G401 (cell line): ENCODE measurements at regions not wholly inside any gene's neighbourhood (a gene's known extent, or its start where the extent isn't known, plus 50 kb on each side); places are given as distances from the start of the nearest gene placed in this dataset.

Experiments used
- DNase-seq: peaks from one replicate; pipeline ENCODE4 v3.0.0-alpha.2; 2015; ENCODE audit warnings: low spot score
- in situ Hi-C: cut with HindIII; loops from 2 replicates; pipeline ENCODE4 v1.10.0; 2016; ENCODE audit warnings: low sequenced_read_pairs, mixed read lengths

DNA sequence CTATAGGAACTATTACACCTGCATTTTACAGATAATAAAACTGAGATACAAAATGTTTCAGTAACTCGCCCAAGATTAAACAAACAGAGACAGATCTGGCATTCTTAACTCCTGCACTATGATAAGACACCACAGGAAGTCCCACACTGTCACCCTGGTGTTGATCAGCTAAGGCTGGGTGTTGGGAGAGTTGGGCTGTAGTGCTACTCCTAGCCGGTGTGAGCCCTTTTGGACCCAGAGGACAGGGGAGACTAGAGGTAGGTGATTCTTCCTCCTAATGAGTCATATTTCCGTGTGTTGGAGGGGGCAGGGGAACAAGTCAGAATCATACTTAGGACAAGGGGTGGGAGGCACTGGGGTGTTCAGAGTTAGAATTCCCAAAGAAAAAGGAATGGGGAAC lies 353.2 kb upstream of the TENM4 start:
- in situ Hi-C loops = no loop called here
- no peak for DNase-seq

DNA sequence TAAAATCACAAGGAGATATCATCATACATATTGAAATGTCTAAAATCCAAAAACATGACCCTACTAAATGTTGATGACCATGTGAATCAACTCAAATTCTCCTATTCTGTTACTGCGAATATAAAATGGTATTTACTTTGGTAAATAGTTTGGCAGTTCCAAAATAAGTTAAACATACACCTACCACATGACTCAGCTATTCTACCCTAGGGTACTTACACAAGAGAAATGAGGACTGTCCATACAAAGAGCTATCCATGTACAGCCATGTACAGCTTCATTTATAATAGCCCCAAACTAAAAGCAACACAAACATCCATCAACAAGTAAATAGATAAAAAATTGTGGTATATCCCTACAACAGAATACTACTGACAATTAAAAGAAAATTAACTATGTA lies 346.1 kb upstream of the TENM4 start:
- no peak for DNase-seq
- in situ Hi-C loops = no loop called here

DNA sequence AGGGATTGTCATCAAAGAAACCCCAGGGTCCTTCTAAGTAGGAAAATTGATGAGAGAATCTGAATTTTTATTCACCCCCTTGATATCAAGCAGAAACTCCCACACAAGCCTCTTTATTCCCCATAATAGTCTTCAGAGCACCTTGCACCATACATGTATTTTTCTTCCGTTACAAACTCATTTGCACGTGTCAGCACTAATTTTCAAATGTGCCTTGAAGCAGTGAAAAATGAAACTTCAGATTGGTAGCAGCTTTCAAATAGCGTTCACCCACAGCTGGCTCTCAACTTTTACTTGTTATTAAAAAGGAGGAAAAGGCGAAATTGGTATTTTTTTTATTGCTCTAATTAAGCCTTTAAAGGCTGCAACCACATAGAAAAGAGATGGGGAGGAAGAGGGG lies 343.0 kb upstream of the TENM4 start:
- no peak for DNase-seq
- in situ Hi-C loops = no loop called here

- DNase-seq = no peak
- in situ Hi-C loops = no loop called here
Observed at GRCh38 chr11:79768343-79768742, 327.5 kb upstream of the TENM4 start.

GRCh38 chr11:79762279-79762921 lies 321.6 kb upstream of the TENM4 start:
- in situ Hi-C loops = no loop called here
- no peak for DNase-seq

DNA sequence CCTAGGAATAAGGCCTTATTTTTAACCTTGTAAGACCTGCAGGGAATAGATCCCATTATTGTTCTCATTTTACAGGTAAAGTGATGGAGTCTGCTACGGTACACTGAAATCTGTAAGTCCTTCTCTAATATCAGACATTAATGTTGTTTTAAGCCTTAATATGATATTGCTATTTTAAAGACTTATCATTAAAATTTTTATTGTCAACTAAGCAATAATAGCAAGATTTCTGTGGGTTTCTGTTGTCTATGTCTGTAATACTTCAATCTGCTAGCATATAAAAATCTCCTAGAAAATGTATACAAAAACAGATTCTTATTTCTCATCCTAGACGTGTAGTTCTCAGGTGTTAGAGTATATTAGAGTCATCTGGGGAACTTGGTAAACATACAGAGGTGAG lies 317.5 kb upstream of the TENM4 start:
- no peak for DNase-seq
- in situ Hi-C loops = no loop called here

GRCh38 chr11:79747406-79747805 lies 306.6 kb upstream of the TENM4 start:
- DNase-seq = no peak
- in situ Hi-C loops = no loop called here

DNA sequence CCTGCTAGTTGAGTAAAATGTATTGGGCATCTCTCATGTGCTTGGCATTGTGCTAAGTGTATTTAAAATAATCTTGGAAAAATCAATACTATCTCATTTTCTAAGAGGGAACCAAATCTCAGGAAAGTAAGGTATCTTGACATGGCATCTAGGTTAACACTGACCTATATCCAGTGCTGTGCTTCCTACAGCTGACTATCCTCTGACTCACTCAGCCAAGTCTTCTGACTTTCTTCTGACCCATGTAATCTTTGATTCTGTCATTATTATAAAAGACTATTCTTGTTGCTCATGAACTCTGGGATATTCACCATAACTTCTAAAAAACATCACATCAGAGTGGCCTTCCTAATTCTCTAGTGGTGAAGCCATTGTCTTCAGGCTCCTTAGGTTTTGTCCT lies 304.1 kb upstream of the TENM4 start:
- no peak for DNase-seq
- in situ Hi-C loops = no loop called here

DNA sequence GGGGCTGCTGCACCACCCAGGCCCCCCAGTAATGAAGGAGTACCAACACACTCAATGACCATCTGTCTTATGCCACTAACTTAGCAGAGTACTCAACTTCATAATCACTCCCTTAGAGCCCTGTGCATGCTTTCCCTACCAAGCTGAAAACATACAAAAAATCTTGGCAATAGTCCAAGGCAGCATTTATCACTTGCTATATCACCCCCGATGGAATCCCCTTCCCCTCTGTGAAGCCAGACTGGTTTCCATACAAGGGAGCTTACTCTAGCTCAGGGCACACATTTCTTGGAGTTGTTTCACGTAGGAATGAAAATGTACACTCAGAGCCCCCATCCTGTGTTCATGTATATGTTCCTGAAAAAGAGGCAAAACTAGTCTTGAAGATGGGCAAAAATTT lies 301.3 kb upstream of the TENM4 start:
- in situ Hi-C loops = no loop called here
- DNase-seq = no peak

DNA sequence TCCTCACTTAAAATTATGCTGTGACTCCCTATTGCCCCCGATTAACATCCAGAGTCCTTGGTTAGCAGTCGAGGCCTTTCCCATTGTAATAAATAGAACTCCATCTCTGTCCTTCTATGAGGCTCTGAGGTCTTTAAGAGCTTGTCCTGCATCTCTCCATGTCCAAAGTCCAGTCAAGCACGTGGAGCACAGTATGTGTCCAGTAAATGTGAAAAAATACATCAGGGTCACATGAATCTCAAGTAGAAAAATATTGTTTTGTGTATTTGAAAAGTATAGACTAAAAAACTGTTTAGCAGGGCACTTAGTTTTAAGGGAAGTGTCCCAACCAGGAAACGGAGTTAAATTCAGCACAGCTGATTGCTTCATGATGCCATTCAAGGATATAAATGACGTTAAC lies 298.8 kb upstream of the TENM4 start:
- DNase-seq = no peak
- in situ Hi-C loops = no loop called here

DNA sequence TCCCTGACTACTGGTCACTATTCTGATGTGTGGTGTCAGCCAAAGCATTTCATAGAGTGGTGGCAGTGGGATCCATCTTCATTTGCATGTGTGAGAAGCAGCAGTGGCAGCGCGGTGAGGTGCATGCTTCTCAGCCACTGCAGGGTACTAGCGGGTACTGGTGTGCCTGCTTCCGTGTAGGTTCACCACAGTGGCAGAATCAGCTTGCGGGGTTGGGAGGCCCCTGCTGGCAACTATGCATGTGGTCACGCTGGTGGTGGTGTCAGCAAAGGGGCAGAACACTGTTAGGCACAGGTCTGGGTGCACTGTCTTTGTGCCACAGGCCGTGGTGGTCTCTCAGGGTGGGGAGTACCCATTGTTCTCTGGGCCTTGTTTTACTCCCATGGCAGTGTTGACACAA lies 286.4 kb upstream of the TENM4 start:
- in situ Hi-C loops = no loop called here
- no peak for DNase-seq

- DNase-seq = no peak
- in situ Hi-C loops = no loop called here
Observed at GRCh38 chr11:79720115-79720514, 279.3 kb upstream of the TENM4 start.

DNA sequence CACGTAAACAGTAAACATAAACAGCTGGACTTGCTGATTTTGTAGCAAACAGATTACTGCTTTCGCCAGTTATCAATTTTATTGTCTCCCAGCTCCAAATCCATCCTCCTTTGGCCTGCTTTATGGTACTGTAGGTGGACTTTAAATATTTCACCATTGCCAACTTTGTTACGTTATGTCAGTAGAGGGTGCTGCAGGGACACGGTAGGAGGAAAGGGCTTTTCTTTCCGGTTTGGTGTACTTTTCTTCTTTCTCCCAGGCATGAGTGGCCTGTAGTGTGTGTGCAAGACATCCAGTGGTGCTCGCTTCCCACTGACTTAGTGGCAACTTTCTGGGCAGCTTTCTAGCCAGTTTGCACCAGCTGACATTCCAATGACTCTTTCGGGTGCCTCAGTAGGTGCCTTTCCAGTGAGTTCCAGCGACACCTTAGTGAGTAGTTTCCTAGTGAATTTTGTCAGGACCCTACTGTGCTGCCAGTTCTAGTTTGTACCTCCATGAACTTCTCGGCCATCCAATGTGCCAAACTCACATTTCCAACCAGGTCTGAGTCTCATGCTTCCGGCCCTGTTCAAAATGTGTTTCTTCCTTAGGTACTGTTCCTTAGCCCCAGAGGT lies 267.6 kb upstream of the TENM4 start:
- peak; percentile 3 for DNase-seq
- in situ Hi-C loops = no loop called here

- no peak for DNase-seq
- in situ Hi-C loops = no loop called here
Observed at GRCh38 chr11:79705648-79706047, 264.8 kb upstream of the TENM4 start.

DNA sequence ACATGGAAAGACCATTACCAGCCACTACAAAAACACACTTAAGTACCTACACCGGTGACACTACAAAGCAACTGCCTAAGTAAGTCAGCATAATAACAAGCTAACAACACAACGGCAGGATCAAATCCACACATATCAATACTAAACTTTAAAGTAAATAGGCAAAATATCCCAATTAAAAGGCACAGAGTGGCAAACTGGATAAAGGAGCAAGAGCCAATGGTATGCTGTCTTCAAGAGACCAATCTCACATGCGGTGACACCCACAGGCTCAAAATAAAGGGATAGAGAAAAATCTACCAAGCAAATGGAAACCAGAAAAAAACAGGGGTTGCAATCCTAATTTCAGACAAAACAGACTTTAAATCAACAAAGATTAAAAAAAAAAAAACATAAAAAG lies 261.5 kb upstream of the TENM4 start:
- in situ Hi-C loops = no loop called here
- DNase-seq = no peak

DNA sequence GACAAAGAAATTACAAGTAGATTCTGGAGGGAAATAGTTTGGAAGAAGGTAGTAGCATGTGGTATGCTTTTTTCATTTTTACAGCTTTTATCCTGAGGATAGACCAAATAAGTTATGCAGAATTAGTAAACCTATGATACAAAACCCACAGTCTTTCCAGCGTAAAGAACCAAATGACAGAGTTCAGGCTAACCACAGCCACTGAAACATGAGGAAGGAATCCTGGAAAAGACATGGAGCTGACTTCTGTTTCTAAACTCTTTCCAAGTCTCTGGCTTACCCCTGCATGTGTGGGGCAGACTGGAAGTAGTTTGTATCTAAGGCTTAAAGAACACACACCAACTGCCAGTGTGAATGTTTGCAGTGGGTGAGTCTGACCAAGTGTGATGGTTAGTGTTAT lies 258.4 kb upstream of the TENM4 start:
- no peak for DNase-seq
- in situ Hi-C loops = no loop called here

DNA sequence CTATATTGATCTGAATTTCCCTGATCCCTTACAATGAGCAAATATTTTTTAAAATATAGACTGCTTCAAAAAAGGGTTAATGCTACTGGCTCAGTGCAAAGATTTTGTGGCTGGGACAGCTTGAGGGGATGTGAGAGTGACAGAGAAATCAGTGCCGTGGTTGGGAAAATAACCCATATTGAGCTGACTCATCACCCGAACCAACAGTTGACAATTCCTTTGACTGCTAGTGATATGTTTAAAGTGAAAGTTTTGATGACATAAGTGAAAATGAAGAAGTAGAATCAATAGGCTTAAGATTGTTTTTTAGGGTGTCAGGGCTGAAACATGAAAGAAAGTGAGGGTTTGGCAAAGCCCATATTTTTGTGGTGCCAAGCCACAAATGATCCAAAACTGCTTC lies 257.1 kb upstream of the TENM4 start:
- DNase-seq = no peak
- in situ Hi-C loops = no loop called here

DNA sequence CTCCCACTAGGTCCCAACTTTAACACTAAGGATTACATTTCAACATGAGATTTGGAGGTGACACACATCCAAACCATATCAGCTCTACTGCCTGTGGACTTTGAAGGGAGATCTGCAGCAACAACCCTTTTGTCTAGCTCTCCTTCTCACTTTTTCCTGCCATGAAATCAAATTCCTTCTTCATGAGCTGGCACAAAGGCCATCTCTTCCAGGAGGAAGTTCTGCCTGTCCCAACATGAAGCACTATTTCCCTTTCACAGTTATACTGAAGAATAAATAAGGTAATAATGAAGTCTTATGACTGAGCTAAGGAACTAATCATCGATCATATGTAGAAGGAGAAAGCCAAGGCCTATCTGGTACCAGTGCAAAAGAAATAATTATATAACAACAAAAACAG lies 253.5 kb upstream of the TENM4 start:
- in situ Hi-C loops = no loop called here

DNA sequence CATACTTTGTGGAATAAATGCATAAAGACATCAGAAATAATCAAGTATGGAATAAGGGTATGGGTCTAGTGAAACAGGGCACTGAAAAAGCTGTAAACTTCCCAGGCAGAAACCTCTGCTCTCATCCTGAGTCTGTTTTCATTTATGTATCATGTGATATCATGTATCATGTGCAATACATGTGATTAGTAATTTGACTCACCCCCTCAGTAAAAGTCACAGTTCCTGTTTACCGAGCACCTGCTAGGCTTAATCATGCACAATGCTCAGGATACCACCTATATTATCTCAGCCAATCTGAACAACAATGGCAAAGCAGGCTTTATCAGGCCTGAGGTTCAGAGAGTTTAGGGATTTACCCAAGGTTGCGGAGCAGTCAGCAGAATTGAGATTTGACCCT lies 250.6 kb upstream of the TENM4 start:
- in situ Hi-C loops = no loop called here
- no peak for DNase-seq

More for the DNA sequence above, 253.5 kb upstream of the TENM4 start:
- DNase-seq = no peak

- no peak for DNase-seq
- in situ Hi-C loops = no loop called here
Observed at GRCh38 chr11:79686703-79687419, 246.0 kb upstream of the TENM4 start.

GRCh38 chr11:79683930-79684329 lies 243.1 kb upstream of the TENM4 start:
- DNase-seq = no peak
- in situ Hi-C loops = no loop called here
